ENCODE measurements at regions not wholly inside any gene's neighbourhood (a gene's known extent, or its start where the extent isn't known, plus 50 kb on each side); places are given as distances from the start of the nearest gene placed in this dataset.
"Not testable (repeated sequence)": the region's sequence is repeated elsewhere in the genome, so short reads cannot be mapped to it uniquely, and the experiment has no call there.

DNA sequence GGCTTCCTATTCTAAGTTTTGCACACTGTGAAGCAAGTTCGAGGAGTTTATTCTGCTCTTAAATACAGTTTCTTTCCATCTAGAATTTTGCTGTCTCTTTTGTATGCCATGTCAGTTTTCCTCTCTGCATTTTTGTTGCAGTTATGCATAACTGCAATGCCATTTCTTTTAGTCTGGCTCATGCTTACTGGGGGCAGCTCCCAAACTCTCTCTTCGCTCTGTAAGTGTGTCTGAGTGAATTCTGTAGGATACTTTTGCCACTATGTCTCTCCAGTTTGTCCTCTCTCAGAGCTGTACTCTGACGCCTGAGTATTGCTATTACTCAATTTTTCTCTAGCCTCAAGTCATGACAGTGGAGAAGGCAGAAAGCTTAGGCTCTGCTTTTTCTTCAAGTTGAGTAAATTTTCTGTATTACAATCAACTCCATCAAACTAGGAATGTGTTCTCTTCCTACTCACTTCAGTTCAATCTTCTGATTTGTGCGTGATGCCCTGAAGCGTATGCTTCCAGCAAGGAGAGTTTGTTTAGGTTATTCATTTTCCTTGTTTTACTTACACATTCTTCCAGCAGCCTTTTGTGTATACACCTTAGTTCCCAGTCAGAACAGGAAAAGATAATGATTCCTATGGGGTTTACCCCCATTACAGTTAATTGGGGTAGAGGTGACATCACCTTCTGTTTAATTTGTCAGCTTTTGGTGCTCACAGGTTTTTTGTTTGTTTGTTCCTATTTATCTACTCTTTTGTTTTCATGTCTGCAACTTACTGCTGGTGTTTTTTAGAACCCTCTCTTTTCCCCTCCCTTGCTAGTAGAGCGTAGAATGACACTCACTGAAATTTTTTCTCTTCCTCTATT lies 430.9 kb downstream of the BCKDHB start:
- DNase-seq = no peak

DNA sequence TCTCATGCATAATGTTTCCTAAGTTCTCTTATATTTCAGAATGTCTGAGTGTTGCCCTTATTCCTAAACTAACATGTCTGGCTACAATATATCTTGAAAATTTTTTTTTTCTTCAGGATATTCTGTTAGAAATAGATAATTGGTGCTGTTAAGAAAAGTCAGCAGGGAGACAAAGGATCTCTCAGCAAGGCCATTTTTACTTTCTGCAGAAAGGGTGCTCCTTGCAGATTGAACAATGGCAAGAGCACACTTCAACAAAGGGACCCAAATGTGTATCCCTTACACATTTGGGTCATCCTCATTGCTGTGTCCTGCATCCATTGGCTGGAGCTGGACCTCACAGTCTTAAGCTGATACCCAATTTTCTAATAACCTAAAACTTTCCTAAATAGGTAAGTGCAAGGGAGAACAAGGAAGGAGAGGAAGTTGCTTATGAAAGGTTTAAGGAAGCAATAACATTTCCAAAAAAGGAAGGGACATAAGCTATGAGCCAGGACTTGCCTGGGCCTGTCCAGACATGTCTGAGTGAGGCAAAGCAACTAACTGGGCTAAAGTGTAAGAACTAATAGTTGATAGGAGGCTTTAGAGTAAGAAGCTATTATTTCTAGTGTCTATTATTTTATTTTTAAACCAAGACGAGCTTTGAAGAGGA lies 429.6 kb downstream of the BCKDHB start:
- DNase-seq = peak in 2 of 3 experiments; percentile 15 to 16

DNA sequence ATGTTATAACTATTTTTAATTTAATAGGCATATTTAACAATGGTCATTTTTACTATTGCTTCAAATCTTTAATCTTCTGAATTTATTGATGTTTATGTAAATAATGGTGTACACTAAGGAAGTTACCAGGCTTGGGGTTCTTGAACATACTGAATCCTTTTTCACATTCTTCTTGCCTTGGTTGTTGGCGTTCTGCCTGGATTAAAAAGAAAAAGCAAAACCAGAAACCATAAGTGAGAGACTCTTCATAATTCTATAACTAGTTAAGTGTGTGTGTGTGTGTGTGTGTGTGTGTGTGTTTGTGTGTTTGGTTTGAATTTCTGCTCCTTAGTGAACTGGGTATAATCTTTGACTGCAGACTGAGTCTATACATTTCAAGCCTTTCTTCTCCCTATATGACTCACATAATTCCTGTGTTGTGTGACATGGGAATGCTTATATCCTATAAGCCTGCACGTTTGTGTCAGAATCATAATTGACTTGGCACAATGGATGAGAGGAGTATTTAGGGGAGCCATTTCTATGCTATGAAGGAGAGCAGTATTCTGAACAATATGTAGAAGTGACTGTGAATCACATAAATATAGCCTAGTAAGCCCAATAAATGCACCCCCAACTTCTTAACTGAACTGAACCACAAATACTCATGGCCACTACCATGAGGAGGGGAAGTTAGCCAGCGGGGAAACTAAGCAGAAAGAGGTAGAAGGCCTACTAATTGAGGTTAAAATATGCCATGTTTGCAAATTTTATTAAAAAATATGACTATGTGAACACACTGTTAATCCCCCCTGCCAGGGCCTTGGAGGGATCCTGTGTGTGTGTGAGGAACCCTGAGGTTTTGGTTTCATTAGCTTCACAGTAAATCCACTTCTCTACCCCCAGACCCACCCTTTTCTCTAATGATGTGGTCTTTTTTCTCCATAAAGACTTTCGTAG lies 425.5 kb downstream of the BCKDHB start:
- no peak for DNase-seq

DNA sequence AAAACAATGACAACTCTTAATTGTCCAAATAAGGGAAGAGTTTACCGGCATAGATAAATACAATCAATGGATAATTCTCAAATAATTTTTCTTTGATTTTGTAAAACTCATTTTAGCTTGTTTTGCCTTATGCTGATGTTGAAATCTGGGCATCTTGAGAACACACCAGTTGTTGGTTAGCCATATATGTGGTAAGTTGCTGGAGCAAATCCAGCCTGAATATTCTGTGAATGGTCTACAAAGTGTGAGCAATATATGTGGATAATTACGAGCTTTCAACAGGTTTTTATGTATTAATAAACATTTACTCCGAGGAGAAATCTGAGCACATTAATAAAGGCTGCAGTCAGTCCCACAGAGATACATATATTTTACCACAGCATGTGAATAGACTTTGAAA lies 423.6 kb downstream of the BCKDHB start:
- no peak for DNase-seq

DNA sequence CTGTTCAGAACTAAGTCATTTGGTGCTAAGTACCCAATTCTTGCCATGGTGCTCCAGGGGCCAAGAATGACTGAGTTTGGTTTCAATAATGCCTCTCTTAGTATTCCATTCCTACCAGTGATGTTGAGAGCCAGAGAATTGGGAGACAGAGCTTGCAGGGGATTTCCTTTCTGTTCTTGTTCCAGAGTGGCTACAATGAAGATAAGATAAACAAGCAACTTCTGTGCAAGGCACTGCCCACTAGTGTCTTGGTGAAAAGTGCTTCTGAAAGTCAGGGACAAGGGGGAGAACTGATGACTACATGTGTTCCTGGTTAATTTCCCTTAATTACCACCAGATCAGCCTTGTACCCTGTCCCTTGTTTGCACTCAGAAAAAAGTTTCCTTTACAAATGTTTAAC lies 421.6 kb downstream of the BCKDHB start:
- peak in 2 of 3 experiments; percentile 54 to 67 for DNase-seq

DNA sequence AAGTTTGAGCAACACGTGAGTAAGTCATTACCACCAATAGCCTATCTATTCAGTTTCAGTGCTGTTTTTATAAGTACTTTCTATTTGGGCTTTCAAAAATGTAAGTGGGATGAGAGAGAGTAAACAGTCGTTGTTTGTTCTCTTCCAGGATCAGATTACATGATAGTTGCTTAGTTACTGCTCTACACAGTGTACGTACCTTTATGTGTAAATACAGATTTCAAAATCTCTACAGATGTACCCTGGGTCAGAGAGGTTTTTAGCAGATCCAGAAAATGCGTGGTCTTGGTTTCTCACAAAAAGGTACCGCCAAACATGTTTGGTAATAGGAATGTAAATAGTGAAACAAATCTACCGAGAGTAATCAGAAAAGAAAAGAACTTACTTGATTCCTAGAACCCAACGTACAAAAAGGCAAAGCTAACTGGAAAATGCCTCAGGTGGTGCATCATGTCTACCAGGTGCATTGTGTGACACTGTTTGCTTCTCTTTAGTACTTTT lies 421.1 kb downstream of the BCKDHB start:
- peak; percentile 57 to 85 (median 60) for DNase-seq

DNA sequence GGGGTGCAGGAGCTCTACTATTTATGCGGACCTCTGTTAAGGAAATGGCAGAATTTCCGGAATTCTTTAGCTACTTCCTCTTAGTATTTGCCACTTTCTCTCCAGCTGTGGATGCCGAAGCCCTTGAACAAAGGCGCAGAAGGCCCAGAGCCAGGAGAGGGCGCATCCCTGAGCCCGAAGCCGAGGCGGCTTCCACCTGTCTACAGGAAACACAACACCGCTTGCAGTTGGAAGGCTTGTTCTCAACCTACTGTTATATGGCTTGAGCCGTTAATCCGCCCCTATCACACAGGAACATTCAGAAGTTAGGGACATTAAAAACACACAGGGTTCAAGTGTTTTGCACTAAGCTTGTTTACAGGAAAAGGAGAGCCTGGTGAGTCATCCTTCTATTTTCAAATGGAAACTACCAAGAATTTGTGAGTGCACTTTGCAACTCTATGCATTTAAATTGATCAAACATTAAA lies 417.1 kb downstream of the BCKDHB start:
- DNase-seq = peak in 1 of 3 experiments; percentile 49

DNA sequence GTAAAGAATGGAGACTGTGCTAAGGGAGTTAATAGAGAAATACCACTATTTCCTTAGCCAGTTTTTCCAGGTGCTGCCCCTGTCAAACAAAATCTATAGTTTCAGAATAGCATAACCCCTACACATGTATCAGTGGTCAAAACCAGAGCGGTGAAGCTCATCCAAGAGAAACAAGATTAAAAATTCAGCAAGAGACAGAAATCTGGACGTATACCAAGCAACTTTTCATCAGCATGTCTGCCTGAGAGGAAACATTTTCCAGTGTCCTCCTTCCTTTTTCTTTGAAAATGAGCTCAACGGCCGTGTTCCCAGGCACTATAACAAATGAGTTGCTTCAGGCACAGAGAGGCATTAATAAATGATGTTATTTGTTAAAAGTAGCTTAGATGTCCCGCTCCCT lies 416.5 kb downstream of the BCKDHB start:
- no peak for DNase-seq

DNA sequence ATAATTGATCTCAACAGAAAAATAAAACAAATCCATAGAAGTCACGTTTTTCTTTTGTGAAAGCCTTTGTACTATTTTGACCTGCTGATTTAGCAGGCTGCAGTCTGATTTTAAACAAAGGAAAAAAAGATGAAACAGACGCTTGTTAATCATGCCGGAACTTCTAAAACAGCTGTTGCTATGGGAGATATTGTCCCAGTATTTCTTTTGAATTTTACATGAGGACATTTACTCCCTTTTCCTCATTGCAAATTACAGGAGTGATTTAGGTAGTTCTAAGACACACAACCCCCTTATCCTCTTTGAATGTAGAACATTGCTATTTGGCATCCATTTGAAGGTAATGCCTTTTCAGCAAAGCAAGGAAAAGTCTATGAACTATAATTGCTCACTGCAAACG lies 416.1 kb downstream of the BCKDHB start:
- peak in 1 of 3 experiments; percentile 18 for DNase-seq

DNA sequence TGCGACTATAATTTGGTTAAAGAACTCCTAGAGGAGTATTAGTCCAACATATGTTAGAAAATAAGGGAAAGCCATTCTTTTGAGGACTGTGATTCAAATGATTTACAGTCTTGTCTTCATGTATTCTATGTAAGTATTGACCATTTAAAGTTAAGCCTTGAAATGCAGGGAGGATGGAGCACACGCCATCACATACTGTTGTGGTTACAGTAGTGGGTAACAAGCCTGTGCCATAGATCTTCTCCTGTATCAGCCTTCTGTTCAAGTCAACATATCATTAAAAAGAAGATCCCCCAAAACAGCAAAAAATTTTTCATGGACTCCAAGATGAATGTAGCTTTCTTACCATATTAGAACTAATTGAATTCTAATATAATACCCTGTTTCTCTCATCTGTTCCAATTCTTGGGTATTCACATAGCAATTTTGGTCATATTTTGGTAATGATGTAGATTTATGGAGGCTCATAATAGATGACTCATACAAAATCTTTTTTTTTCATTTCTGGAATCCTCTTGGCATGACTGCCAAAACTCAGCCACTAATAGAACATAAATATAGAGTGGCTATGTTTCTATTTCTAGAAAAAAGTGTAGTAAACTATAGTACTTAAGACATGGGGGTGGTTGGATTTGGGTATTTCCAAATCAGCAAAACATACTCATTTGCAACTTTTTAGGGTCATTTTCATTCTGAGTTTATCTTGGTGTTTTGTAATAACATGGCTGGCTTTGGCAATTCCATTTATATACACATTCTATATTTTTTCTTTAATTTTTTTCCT lies 413.5 kb downstream of the BCKDHB start:
- DNase-seq = no peak

DNA sequence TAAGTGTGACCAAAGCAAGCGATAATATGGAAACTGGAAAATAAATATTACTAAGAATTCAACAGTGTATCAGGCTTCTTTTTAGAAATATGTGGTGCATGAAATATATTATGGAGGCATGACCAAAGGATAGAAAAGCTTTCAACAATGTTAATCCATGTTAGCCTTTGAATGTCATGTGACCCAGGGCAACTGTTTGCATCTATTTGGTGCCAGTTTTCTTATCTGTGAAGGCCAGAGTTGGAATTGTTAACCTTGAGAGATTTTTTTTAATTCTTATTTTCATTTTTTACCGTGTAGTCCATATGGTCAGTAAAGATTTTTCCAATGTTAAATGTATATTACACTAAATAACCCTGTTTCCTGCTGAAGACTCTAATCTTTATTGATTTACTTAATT lies 411.1 kb downstream of the BCKDHB start:
- DNase-seq = no peak

DNA sequence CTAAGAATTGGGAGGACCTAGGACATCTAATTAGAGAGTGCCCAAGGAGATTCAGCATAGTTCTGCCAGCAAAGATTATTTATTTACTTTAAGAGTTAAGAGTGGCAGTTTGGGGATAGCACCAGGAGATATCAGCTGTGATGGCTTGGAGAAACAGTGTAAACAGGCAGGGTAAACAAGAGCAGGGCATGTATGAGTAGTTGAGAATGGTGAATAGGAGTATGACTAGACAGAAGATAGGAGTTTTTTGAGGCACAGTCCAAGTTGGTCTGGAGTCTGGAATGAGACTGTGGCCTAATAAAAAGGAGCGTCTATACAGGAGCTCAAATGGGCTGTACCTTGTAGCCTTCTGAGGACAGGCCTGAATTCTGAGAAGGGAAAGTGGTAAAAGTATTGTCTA lies 404.1 kb downstream of the BCKDHB start:
- not testable (repeated sequence) for DNase-seq

DNA sequence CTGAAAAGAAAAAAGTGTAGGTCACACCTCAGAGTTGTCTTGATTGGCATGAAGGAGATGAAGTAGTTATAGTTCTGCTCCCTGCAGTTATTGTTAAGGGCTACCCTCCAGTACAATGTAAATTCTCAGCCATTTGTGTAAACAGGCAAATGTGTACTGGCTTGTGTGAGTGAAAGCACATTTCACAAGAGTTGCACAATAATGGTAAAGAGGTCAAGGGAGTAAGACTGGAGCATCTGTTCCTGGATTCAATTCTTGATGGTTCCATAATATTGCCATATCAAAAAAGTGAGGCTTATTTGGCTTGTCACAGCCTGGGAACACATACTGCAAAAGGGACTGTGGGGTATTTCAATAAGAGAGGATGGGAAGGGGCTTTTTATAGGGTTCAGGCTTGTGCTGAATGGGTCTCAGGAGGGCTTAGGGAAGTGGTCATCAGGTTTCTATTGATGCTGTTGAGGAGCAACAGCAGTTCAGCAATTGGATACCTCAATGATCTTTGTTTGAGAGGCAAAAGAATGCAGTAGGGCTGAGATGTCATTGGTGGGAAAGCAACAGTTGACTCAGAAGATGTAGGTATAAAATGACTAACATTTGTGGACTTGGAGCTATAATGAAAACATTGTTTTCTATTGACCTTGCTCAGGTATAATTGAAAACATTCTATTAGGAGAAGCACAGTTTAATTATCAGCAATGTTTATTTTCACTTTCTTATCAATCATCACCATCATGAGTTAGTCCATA lies 402.6 kb downstream of the BCKDHB start:
- no peak for DNase-seq

DNA sequence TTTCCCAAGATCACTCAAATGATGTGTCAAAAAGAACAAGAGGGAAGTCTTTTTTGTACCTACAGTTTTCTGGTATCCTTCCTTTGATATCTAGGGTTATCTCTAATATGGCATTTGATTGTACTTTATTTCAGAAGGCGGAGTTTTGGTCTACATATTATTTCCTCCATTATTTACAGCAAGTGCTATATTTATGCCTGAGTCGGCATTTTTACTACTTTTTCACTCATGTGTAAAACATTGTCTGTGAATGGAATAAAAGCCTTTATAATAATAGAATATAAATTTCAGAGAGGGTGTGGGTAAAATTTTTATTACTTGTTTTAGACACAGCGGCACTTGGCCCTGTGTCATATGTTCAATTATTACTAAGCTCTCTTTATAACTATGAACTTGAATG lies 398.4 kb downstream of the BCKDHB start:
- DNase-seq = no peak

DNA sequence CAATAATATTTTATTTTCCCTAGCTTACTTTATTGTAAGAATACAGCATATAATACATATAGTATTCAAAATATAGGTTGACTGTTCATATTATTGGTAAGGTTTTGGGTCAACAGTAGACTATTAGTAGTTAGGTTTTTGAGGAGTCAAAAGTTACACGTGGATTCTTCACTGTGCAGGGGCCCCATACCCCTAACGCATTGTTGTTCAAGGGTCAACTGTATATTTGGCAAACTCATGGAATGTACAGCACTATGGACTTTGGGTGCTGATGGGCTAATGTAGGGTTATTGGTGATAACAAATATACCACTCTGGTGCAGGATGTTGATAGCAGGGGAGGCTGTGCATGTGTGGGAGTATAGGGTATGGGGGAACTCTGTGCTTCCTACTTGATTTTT lies 397.2 kb downstream of the BCKDHB start:
- DNase-seq = no peak

DNA sequence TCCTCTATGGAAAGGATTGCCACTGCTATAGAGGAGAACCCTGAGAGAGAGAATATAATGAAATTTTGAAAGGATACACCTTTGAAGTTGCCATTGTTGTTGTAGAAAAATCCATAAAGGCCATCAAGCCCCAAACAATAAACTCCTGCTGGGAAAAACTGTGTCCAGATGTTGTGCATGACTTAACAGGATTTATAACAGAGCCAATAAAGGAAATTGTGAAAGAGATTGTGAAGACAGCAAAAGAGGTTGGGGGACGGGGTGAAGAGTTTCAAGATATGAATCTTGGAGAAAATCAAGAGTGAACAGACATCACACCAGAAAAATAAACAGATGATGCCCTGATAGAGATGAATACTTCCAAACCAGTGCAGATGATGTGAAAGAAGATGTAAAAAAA lies 396.4 kb downstream of the BCKDHB start:
- no peak for DNase-seq

DNA sequence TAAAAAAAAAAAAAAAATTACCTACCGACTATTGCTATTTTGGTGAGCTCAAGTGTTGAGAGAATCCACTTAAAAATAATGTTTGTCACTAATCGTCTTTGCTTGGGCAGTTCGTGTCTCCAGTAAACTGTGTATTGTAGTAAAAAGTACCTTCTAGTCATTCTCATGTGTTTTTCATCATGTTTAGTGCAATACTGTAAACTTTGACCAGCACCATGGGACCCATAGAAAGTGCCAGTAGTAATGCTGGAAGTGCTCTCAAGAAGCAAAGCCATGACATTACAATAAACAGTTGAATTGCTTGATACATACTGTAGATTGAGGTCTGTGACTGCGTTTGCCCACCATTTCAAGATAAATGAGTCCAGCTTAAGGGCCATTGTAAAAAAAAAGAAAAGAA lies 395.2 kb downstream of the BCKDHB start:
- DNase-seq = peak in 1 of 3 experiments; percentile 67

DNA sequence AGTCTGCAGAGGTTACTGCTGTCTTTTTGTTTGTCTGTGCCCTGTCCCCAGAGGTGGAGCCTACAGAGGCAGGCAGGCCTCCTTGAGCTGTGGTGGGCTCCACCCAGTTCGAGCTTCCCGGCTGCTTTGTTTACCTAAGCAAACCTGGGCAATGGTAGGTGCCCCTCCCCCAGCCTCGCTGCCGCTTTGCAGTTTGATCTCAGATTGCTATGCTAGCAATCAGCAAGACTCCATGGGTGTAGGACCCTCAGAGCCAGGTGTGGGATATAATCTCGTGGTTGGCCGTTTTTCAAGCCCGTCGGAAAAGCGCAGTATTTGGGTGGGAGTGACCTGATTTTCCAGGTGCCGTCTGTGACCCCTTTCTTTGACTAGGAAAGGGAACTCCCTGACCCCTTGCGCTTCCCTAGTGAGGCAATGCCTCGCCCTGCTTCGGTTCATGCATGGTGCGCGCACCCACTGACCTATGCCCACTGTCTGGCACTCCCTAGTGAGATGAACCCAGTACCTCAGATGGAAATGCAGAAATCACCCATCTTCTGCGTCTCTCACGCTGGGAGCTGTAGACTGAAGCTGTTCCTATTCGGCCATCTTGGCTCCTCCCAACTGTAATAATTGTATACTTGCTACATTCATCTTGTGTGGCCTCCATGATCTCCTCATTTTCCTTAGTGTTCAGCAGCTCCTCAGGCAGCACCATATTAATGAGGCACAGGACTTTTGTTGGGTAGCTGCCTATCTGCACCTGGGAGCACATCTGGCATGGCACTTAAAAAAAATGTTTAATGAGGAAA lies 391.4 kb downstream of the BCKDHB start:
- not testable (repeated sequence) for DNase-seq

DNA sequence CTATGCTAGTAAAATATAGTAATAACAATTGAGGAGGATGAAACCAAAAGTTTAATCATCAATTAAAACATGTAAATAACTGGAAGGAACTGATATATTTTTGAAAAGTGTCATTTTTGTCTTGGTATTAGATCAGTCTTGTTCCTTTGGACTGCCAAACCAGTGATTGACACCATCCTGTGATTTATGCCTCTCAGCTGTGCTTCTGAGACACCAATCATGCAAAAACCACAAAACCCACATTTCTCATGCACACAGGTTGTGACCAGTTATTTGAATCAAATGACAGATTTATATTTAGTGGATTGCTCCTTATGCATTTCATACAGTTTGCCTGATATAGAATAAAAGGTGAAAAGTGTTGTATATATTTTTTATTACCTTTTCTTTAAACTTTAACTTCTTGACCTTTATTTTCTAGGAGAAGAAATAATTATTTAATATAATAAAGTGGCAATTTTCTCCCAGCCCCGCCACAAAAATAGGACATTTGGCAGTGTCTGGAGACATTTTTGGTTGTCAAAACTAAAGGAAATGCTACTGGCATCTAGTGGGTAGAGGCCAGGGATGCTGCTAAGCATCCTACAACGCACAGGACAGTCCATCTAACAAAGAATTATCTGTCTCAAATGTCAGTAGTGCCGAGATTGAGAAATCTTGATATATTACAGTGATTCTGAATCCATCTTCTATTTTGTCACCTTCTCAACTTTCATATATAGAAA lies 383.6 kb downstream of the BCKDHB start:
- no peak for DNase-seq

DNA sequence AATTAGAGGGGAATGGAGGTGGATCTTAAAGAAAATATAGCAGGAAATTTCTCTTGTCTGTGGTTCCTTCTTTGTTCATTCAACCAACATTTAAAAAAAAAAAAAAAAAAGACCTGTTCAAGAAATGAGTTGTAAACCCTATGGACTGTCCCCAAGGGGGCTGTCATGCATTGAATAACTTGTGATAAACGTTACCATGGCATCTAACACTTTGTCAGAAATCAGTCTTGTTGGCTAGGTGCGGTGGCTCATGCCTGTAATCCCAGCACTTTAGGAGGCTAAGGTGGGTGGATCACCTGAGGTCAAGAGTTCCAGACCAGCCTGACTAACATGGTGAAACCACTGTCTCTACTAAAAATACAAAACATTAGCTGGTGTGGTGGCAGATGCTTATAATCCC lies 381.7 kb downstream of the BCKDHB start:
- DNase-seq = no peak

Data from NCI-H1417 (cell line).